NCI-H2171 treated with DMSO at 0.1 percent for 48 hours (cell line): ENCODE measurements at regions not wholly inside any gene's neighbourhood (a gene's known extent, or its start where the extent isn't known, plus 50 kb on each side); places are given as distances from the start of the nearest gene placed in this dataset.

Experiments
- DNase-seq: peaks from one replicate; lab custom pipeline; 2025; lab: John Stamatoyannopoulos, UW

- DNase-seq, result no peak
Observed at GRCh38 chr7:95668504-95669018, 72.2 kb upstream of the PDK4 start.

- no peak for DNase-seq
Observed at GRCh38 chr7:95662987-95663386, 66.7 kb upstream of the PDK4 start.

DNA sequence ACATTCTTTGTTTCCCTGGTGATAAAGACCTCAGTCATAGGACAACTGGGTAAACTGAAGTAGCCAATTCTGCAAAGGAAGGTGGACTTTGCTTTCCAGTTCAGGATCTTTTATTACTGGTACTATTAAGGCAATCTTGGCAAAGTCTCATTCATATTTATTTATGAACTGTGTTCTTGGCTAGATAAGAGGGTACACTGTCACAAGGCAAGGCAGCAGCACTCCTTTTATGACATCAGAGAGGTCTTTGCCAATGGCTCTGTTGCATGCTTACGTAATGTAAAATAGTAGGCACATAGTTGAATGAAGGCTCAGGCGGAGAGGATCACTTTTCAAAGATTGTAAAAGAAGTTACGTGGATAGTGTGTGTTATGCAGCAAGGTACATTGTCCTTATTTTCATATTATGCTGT is 63.7 kb upstream of the PDK4 start:
- no peak for DNase-seq

DNA sequence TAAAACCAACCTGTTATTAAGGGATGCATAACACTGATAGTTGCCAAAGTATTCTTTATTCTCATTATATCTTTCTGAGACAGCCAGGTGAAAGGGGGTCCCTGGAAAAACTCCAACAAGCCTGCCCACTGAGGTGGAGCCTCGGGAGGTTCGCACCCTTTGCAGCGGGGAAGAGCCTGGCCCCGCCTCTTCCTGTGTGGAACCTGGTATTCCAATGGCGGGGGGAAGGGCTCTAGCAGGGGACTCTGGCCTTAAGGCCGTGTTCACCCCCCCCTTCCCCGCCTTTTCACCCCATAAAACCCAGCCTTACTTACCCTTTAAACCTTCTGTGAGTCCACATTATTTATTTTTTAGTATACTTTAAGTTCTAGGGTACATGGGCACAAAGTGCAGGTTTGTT is 62.4 kb upstream of the PDK4 start:
- no peak for DNase-seq

GRCh38 chr7:95649546-95649945 is 53.2 kb upstream of the PDK4 start:
- DNase-seq, result no peak

DNA sequence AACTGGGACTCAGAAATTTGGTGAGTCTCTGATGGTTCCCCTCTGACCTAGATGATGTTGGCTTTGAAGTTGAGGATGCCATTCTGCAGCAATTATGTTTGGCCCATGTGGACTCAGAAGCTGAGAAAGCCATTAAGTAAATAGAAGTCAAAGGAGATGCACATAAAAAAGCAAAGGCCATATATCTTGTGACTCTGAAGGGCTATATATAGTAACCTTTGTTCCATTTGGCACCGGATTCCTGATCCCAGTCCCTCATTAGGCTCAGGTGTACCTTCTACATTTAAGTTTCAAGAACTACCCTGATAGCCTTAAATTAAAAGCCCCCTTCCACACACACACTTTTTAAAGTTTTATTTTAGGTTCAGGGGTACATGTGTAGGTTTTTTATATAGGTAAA is 50.0 kb upstream of the PDK4 start:
- DNase-seq, result no peak
